ENCODE measurements at regions not wholly inside any gene's neighbourhood (a gene's known extent, or its start where the extent isn't known, plus 50 kb on each side); places are given as distances from the start of the nearest gene placed in this dataset.
A peak's percentile ranks its signal among the peaks of the same experiment; 100 is the strongest.

GRCh38 chr5:30324083-30324482 is 869.4 kb upstream of the CDH6 start:
- ChIA-PET CTCF (ENCODE audit: partially characterized antibody) (interaction anchor here (0.7 kb wide), 1 partner anchor 917 kb away, joined by 3 read pairs; no protein-coding TSS in a partner anchor), POLR2A (ENCODE audit: partially characterized antibody) (no interaction called here)
- Histone ChIP-seq H3K27ac (ENCODE audit: low read depth, low read length) (no peak overlapping the region), H3K4me2 (ENCODE audit: insufficient read depth in 1 of 2, low read depth in 2 of 2, low read length in 2 of 2) (no peak overlapping the region), H3K23me2 (ENCODE audit: low read depth, low read length) (no peaks in the 10 kb centered on the region), H3K27me3 (replicated peaks in 1 of 4; ENCODE audit: control insufficient read depth in 3 of 4, extremely low read depth in 1 of 4, insufficient read depth in 3 of 4, low read length in 3 of 4) (no peaks in the 10 kb centered on the region), H2BK12ac (ENCODE audit: low read depth, low read length) (no peak overlapping the region), H2BK20ac (ENCODE audit: low read length) (no peak overlapping the region), H3K4me1 (replicated peaks in 1 of 4; ENCODE audit: control insufficient read depth in 3 of 4, insufficient read depth in 4 of 4, low read length in 3 of 4) (no peaks in the 10 kb centered on the region), H2BK5ac (ENCODE audit: low read depth, low read length) (no peak overlapping the region), H3K14ac (ENCODE audit: insufficient read length) (no peak overlapping the region), H4K8ac (ENCODE audit: extremely low read depth, insufficient read depth, low read length) (no peak overlapping the region), H4K20me1 (replicated peaks in 1 of 2; ENCODE audit: control insufficient read depth in 1 of 2, insufficient read depth in 2 of 2, low read length in 2 of 2) (no peaks in the 10 kb centered on the region), H3K79me2 (ENCODE audit: control insufficient read depth in 1 of 2, insufficient read depth in 2 of 2, low read length in 2 of 2) (no peaks in the 10 kb centered on the region), H4K91ac (replicated peaks; ENCODE audit: insufficient read length, low read length) (no peak overlapping the region), H3K9me3 (ENCODE audit: insufficient read depth in 2 of 2, low read depth in 1 of 2, low read length in 1 of 2) (no peaks in the 10 kb centered on the region), H3K4ac (replicated peaks; ENCODE audit: insufficient read length, low read depth, low read length) (no peak overlapping the region), H3K23ac (ENCODE audit: insufficient read length) (no peak overlapping the region), H4K5ac (ENCODE audit: insufficient read length, low read depth, low read length) (no peak overlapping the region), H3K4me3 (ENCODE audit: extremely low read depth in 1 of 4, insufficient read depth in 2 of 4, low read depth in 3 of 4, low read length in 4 of 4) (no peak overlapping the region), H2AK5ac (ENCODE audit: low read depth, low read length) (no peak overlapping the region), H3K36me3 (ENCODE audit: control insufficient read depth in 2 of 4, insufficient read depth in 4 of 4, low read length in 3 of 4) (no peaks in the 10 kb centered on the region), H2BK15ac (ENCODE audit: low read length) (no peak overlapping the region), H2BK120ac (replicated peaks; ENCODE audit: low read depth, low read length) (no peak overlapping the region), H3K9ac (replicated peaks in 1 of 4; ENCODE audit: extremely low read depth in 1 of 4, low read depth in 3 of 4, low read length in 3 of 4) (no peak overlapping the region), H3K79me1 (ENCODE audit: low read depth, low read length) (no peaks in the 10 kb centered on the region), H3K56ac (replicated peaks; ENCODE audit: insufficient read length, low read depth, low read length) (no peak overlapping the region), H3K18ac (ENCODE audit: extremely low read depth, low read length) (no peak overlapping the region), H2AFZ (ENCODE audit: low read length) (no peak overlapping the region)
- WGBS, 2 experiments (ENCODE audit: extremely low coverage in 1 of 2, insufficient coverage in 1 of 2, insufficient read length in 1 of 2, insufficient replicate concordance in 2 of 2, low coverage in 1 of 2, low lambda C conversion rate in 2 of 2, missing lambda C conversion rate in 1 of 2), result 78% methylated on average over 2 of the region's 4 CpGs; no CpG with 5 or more reads in 1 of the 2 experiments
- no peak for DNase-seq (ENCODE audit: low read depth in 1 of 2, low spot score in 2 of 2)
- no peak for FAIRE-seq
- TF ChIP-seq BRCA1 (IDR thresholded peaks at IDR 0.05; ENCODE audit: low read depth, low read length), result no peak
- TF ChIP-seq SAP30 (IDR thresholded peaks at IDR 0.05; ENCODE audit: insufficient read depth, insufficient replicate concordance, low read length), result no peak
- peak in 2 of 3 experiments; percentile 7 to 46; a peak in 2 of 4 replicates for TF ChIP-seq CTCF (IDR thresholded peaks at IDR 0.05; ENCODE audit: control extremely low read depth in 1 of 3, insufficient read depth in 1 of 3, low read depth in 1 of 3, low read length in 3 of 3)
- TF ChIP-seq KDM1A (IDR thresholded peaks at IDR 0.05; ENCODE audit: borderline replicate concordance, low read length), result no peak
- no peak for TF ChIP-seq RBBP5 (IDR thresholded peaks at IDR 0.05; ENCODE audit: borderline replicate concordance, low read depth, low read length)
- TF ChIP-seq RFX5 (IDR thresholded peaks at IDR 0.05; ENCODE audit: borderline replicate concordance, low read depth, low read length), result no peak
- TF ChIP-seq ATF2 (IDR thresholded peaks at IDR 0.05; ENCODE audit: low read length), result no peak
- no peak for TF ChIP-seq GABPA (IDR thresholded peaks at IDR 0.05; ENCODE audit: borderline replicate concordance, insufficient read depth, low read length)
- no peak for TF ChIP-seq EGR1 (IDR thresholded peaks at IDR 0.05; ENCODE audit: borderline replicate concordance, low read depth, low read length)
- no peak for TF ChIP-seq SP4 (IDR thresholded peaks at IDR 0.05; ENCODE audit: low read length)
- no peak for TF ChIP-seq ASH2L (IDR thresholded peaks at IDR 0.05; ENCODE audit: low read length)

All from H1 (cell line).